ENCODE measurements at regions not wholly inside any gene's neighbourhood (a gene's known extent, or its start where the extent isn't known, plus 50 kb on each side); places are given as distances from the start of the nearest gene placed in this dataset.

DNA sequence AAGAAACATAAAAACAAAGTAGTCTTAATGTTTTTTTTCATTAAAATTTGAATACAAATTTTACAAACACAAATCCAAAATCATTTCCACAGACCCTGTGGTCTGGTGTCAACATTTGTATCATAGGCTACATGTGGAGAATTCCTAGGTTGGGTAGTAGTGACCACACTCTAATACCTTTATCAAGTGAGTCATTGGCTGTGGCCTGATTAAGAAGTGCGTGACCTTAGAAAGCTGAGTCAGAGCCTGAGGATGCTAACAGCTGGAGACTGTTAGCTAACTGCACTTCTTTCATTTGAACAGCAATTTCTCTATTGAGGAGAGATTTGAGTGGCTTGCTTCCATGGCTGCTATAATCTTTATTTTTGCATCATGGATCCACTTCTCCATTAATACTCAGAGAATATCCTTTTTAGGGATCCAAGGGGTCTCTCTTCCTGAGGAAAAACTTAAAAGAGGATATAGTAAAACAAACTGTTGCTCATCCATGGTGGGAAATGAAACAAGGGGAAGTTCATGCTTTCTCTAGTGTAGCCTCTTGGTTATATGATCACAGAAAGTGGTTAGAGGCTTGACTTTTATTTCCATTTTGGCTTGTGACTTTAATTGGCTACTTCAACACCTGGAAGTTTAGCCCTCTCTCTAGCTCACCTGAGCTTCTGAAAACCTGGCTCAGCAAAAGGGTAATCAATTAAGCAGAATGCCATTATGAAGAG, 335.8 kb downstream of the PABPC4L start:
- ChIA-PET POLR2A (no interaction called here), CTCF (no interaction called here)
- Mint-ChIP-seq H3K36me3 (no peaks in the 10 kb centered on the region), H3K4me3 (no peak overlapping the region), H3K4me1 (peaks cover 5% of the 10 kb centered on the region; the same call in 1 of the 2 replicates), H3K9me3 (no peaks in the 10 kb centered on the region), H3K27ac (no peak overlapping the region), H3K27me3 (ENCODE audit: low read depth) (no peaks in the 10 kb centered on the region)
- TF ChIP-seq, protein P1, sequence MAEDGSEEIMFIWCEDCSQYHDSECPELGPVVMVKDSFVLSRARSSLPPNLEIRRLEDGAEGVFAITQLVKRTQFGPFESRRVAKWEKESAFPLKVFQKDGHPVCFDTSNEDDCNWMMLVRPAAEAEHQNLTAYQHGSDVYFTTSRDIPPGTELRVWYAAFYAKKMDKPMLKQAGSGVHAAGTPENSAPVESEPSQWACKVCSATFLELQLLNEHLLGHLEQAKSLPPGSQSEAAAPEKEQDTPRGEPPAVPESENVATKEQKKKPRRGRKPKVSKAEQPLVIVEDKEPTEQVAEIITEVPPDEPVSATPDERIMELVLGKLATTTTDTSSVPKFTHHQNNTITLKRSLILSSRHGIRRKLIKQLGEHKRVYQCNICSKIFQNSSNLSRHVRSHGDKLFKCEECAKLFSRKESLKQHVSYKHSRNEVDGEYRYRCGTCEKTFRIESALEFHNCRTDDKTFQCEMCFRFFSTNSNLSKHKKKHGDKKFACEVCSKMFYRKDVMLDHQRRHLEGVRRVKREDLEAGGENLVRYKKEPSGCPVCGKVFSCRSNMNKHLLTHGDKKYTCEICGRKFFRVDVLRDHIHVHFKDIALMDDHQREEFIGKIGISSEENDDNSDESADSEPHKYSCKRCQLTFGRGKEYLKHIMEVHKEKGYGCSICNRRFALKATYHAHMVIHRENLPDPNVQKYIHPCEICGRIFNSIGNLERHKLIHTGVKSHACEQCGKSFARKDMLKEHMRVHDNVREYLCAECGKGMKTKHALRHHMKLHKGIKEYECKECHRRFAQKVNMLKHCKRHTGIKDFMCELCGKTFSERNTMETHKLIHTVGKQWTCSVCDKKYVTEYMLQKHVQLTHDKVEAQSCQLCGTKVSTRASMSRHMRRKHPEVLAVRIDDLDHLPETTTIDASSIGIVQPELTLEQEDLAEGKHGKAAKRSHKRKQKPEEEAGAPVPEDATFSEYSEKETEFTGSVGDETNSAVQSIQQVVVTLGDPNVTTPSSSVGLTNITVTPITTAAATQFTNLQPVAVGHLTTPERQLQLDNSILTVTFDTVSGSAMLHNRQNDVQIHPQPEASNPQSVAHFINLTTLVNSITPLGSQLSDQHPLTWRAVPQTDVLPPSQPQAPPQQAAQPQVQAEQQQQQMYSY (CRISPR knock-in tag; IDR thresholded peaks at IDR 0.05), result no peak
- no peak for TF ChIP-seq NR3C1 (CRISPR knock-in tag; conservative IDR thresholded peaks at IDR 0.05; ENCODE audit: low read depth)
- TF ChIP-seq JUN (CRISPR knock-in tag; IDR thresholded peaks at IDR 0.05), result no peak
- TF ChIP-seq, protein P2, sequence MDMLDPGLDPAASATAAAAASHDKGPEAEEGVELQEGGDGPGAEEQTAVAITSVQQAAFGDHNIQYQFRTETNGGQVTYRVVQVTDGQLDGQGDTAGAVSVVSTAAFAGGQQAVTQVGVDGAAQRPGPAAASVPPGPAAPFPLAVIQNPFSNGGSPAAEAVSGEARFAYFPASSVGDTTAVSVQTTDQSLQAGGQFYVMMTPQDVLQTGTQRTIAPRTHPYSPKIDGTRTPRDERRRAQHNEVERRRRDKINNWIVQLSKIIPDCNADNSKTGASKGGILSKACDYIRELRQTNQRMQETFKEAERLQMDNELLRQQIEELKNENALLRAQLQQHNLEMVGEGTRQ (CRISPR knock-in tag; IDR thresholded peaks at IDR 0.05), result no peak
- TF ChIP-seq RORB (CRISPR knock-in tag; IDR thresholded peaks at IDR 0.05), result no peak
- no peak for TF ChIP-seq CBFB (CRISPR knock-in tag; IDR thresholded peaks at IDR 0.05; ENCODE audit: low read depth)
- DNase-seq (ENCODE audit: low spot score), result no peak
- ATAC-seq, result peak; percentile 69

GRCh38 chr4:133863153-133863552, 338.4 kb downstream of the PABPC4L start:
- TF ChIP-seq ZNF138 (CRISPR knock-in tag; conservative IDR thresholded peaks at IDR 0.05), result no peak
- TF ChIP-seq ZNF396 (CRISPR knock-in tag; IDR thresholded peaks at IDR 0.05; ENCODE audit: borderline replicate concordance), result no peak
- no peak for TF ChIP-seq IRF1 (CRISPR knock-in tag; IDR thresholded peaks at IDR 0.05)
- TF ChIP-seq, protein P3, sequence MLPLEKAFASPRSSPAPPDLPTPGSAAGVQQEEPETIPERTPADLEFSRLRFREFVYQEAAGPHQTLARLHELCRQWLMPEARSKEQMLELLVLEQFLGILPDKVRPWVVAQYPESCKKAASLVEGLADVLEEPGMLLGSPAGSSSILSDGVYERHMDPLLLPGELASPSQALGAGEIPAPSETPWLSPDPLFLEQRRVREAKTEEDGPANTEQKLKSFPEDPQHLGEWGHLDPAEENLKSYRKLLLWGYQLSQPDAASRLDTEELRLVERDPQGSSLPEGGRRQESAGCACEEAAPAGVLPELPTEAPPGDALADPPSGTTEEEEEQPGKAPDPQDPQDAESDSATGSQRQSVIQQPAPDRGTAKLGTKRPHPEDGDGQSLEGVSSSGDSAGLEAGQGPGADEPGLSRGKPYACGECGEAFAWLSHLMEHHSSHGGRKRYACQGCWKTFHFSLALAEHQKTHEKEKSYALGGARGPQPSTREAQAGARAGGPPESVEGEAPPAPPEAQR (CRISPR knock-in tag; IDR thresholded peaks at IDR 0.05), result no peak
- no peak for TF ChIP-seq ZNF281 (CRISPR knock-in tag; IDR thresholded peaks at IDR 0.05)
- TF ChIP-seq, protein P4, sequence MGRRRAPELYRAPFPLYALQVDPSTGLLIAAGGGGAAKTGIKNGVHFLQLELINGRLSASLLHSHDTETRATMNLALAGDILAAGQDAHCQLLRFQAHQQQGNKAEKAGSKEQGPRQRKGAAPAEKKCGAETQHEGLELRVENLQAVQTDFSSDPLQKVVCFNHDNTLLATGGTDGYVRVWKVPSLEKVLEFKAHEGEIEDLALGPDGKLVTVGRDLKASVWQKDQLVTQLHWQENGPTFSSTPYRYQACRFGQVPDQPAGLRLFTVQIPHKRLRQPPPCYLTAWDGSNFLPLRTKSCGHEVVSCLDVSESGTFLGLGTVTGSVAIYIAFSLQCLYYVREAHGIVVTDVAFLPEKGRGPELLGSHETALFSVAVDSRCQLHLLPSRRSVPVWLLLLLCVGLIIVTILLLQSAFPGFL (CRISPR knock-in tag; IDR thresholded peaks at IDR 0.05; ENCODE audit: borderline replicate concordance), result no peak
- TF ChIP-seq RELA (CRISPR knock-in tag; IDR thresholded peaks at IDR 0.05; ENCODE audit: borderline replicate concordance), result no peak
- TF ChIP-seq ZNF423 (CRISPR knock-in tag; IDR thresholded peaks at IDR 0.05), result no peak
- no peak for TF ChIP-seq E2F1 (CRISPR knock-in tag; IDR thresholded peaks at IDR 0.05)
- no peaks in the 10 kb centered on the region for H3K27me3 Mint-ChIP-seq (ENCODE audit: low read depth)
- H3K27ac Mint-ChIP-seq, result no peak overlapping the region
- POLR2A ChIA-PET, result no interaction called here
- peaks cover 5% of the 10 kb centered on the region; the same call in 1 of the 2 replicates for H3K4me1 Mint-ChIP-seq
- CTCF ChIA-PET, result interaction anchor here (0.9 kb wide), 1 partner anchor 709 kb away, joined by 3 read pairs; no protein-coding TSS in a partner anchor
- DNase-seq (ENCODE audit: low spot score), result no peak
- H3K4me3 Mint-ChIP-seq, result no peak overlapping the region
- H3K36me3 Mint-ChIP-seq, result no peaks in the 10 kb centered on the region
- ATAC-seq, result no peak
- H3K9me3 Mint-ChIP-seq, result no peaks in the 10 kb centered on the region

All from WTC11 (cell line).